ENCODE measurements at regions not wholly inside any gene's neighbourhood (a gene's known extent, or its start where the extent isn't known, plus 50 kb on each side); places are given as distances from the start of the nearest gene placed in this dataset.

DNA sequence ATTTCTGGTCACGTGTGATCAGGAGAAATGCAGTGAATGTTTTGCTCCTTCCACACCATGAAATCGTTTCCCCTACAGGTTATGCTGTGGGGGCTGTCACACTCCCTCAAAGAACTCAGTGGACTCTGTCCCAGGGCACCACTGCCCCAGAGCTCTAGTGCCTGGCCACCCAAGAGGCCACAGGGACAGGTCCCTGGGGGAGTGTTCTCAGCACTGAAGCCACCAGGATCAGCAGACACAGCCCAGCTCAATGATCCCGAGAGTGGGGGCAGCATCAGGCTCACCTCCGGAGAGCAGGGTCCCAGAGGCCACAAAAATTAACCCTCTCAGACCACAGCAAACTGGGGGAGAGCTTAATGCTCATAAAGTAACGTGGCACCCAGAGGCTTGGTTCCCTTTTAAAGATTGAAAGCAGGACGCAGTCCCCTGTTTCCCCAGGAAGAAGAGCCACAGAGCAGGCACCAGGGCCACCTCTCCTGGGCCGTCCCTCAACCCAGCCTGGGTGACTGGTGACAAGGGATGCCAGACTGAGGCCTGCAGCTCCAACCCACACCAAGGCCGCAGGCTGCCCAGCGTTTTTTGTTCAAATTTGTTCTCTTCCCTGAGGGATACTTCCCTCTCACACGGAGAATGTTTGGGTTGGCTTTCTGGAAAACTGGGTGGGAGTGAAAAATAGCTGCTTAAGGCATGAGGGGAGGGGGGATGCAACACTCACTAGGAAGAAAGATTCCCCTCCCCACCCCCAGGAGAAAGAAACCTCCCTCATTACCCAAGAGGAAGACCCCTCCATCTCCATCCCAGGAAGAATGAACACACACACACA is 123.3 kb upstream of the IGF1R start:
- H3K4me3 ChIP-seq (ENCODE audit: low read length in 2 of 2), result no peak overlapping the region
- H3K4me1 ChIP-seq (ENCODE audit: control insufficient read depth in 1 of 2, insufficient read depth in 2 of 2, low read length in 2 of 2), result no peaks in the 10 kb centered on the region
- H3K9me3 ChIP-seq (ENCODE audit: control insufficient read depth, low read length), result no peaks in the 10 kb centered on the region
- DNase-seq (peak in 1 of 2 donors; percentile 69), ATAC-seq (ENCODE audit: low FRiP score) (peak; percentile 40)
- peak overlapping the region; percentile 10 to 85 for H3K27ac ChIP-seq (ENCODE audit: low read depth in 1 of 2, low read length in 2 of 2)
- intact Hi-C loops (cut with DNase I), result loop anchor here in 1 of 2 donors (5.0 kb wide), 1 partner anchor 122 kb away; the partner anchor contains the start of gene IGF1R
- no peaks in the 10 kb centered on the region for H3K36me3 ChIP-seq (ENCODE audit: control insufficient read depth in 1 of 2, insufficient read depth in 2 of 2, low read length in 1 of 2)
- H3K27me3 ChIP-seq (ENCODE audit: control insufficient read depth in 1 of 2, insufficient read depth in 2 of 2, low read length in 1 of 2), result no peaks in the 10 kb centered on the region
- 21% methylated on average over 10 of the region's 10 CpGs for WGBS, 2 donors

DNA sequence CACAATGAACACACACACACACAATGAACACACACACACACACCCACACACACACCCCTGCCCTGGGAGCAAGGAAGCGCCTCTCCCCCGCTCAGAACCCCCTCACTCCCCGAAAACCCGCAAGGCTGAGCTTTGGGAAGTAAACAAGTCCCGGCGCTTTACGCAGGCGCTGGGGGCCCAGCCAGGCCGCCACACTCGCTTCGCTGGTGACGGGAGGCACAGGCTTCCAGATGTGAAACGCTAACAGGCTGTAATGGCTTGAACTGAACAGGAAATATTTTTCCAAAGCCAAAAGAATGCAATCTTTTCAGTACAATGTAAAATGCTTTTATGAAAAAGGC is 122.7 kb upstream of the IGF1R start:
- no peak overlapping the region for H3K4me3 ChIP-seq (ENCODE audit: low read length in 2 of 2)
- no peaks in the 10 kb centered on the region for H3K27me3 ChIP-seq (ENCODE audit: control insufficient read depth in 1 of 2, insufficient read depth in 2 of 2, low read length in 1 of 2)
- WGBS, 2 donors, result 6 to 14% methylated on average over 13 of the region's 13 CpGs
- H3K4me1 ChIP-seq (ENCODE audit: control insufficient read depth in 1 of 2, insufficient read depth in 2 of 2, low read length in 2 of 2), result no peaks in the 10 kb centered on the region
- DNase-seq (peak in 1 of 2 donors; percentile 77), ATAC-seq (ENCODE audit: low FRiP score) (peak; percentile 56)
- peak overlapping the region in 1 of 2 donors; percentile 85 for H3K27ac ChIP-seq (ENCODE audit: low read depth in 1 of 2, low read length in 2 of 2)
- no peaks in the 10 kb centered on the region for H3K36me3 ChIP-seq (ENCODE audit: control insufficient read depth in 1 of 2, insufficient read depth in 2 of 2, low read length in 1 of 2)
- no peaks in the 10 kb centered on the region for H3K9me3 ChIP-seq (ENCODE audit: control insufficient read depth, low read length)
- intact Hi-C loops (cut with DNase I), result no loop called here

DNA sequence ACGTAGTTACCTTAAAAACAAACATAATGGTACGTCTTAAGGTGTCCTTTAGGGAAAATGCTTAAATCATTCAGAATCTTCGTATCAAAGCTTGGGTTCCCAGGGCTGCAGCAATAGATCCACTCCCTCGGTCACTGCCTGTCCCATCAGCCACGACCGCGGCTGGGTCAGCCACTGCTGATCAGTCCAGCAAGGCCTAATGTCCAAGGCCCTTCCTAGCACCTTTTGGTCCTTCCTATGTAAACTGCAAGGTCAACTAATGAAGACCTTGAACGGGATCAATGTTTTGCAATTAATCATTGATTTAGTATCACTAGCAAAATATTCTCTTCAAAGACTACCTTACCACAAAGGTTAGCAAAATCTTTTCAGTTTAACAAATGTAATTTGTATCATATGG is 122.2 kb upstream of the IGF1R start:
- DNase-seq (peak in 1 of 2 donors; percentile 62), ATAC-seq (ENCODE audit: low FRiP score) (no peak)
- H3K4me1 ChIP-seq (ENCODE audit: control insufficient read depth in 1 of 2, insufficient read depth in 2 of 2, low read length in 2 of 2), result no peaks in the 10 kb centered on the region
- peak overlapping the region; percentile 46 to 72 for H3K27ac ChIP-seq (ENCODE audit: low read depth in 1 of 2, low read length in 2 of 2)
- no peaks in the 10 kb centered on the region for H3K27me3 ChIP-seq (ENCODE audit: control insufficient read depth in 1 of 2, insufficient read depth in 2 of 2, low read length in 1 of 2)
- 80 to 82% methylated on average over 8 of the region's 8 CpGs for WGBS, 2 donors
- no peaks in the 10 kb centered on the region for H3K36me3 ChIP-seq (ENCODE audit: control insufficient read depth in 1 of 2, insufficient read depth in 2 of 2, low read length in 1 of 2)
- intact Hi-C loops (cut with DNase I), result no loop called here
- H3K9me3 ChIP-seq (ENCODE audit: control insufficient read depth, low read length), result no peaks in the 10 kb centered on the region
- no peak overlapping the region for H3K4me3 ChIP-seq (ENCODE audit: low read length in 2 of 2)

DNA sequence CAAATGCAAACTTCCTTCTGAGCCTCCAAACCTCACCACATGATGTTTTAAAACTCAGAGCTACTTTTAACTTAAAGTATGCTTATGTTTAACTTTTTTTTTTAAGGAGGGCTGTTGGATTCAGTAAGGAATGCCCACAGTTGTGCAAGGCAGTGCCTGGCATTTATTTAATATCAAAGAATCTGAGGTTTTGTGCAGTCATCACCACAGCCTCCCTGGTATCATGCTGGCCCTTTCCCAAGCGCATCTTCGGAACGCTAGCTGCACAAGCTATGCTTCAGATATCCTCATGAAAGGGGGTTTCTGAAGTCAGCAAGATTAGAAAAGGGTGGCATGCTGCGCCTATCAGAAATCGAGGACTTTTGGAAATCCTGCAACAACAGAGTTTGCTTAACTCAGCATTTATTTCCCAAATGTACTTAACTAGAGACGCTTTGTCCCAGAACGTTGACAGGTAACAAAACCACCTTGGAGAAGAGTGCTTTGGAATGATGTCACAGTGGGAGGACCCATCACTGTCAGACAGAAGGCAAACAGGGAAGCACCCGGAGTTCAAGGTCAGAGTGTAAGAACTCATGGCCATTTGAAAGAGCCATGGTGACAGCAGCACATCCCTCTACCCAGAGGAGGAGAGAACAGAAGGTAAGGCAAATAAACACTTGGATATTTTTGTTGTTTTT is 120.2 kb upstream of the IGF1R start:
- DNase-seq (peak in 1 of 2 donors; percentile 16), ATAC-seq (ENCODE audit: low FRiP score) (no peak)
- Histone ChIP-seq H3K27ac (ENCODE audit: low read depth in 1 of 2, low read length in 2 of 2) (no peak overlapping the region), H3K36me3 (ENCODE audit: control insufficient read depth in 1 of 2, insufficient read depth in 2 of 2, low read length in 1 of 2) (no peaks in the 10 kb centered on the region), H3K27me3 (ENCODE audit: control insufficient read depth in 1 of 2, insufficient read depth in 2 of 2, low read length in 1 of 2) (no peaks in the 10 kb centered on the region), H3K4me1 (ENCODE audit: control insufficient read depth in 1 of 2, insufficient read depth in 2 of 2, low read length in 2 of 2) (no peaks in the 10 kb centered on the region), H3K9me3 (ENCODE audit: control insufficient read depth, low read length) (no peaks in the 10 kb centered on the region), H3K4me3 (ENCODE audit: low read length in 2 of 2) (no peak overlapping the region)
- intact Hi-C loops (cut with DNase I), result no loop called here
- WGBS, 2 donors, result 86 to 89% methylated on average over 8 of the region's 8 CpGs

- Histone ChIP-seq H3K36me3 (ENCODE audit: control insufficient read depth in 1 of 2, insufficient read depth in 2 of 2, low read length in 1 of 2) (no peaks in the 10 kb centered on the region), H3K27me3 (ENCODE audit: control insufficient read depth in 1 of 2, insufficient read depth in 2 of 2, low read length in 1 of 2) (no peaks in the 10 kb centered on the region), H3K27ac (ENCODE audit: low read depth in 1 of 2, low read length in 2 of 2) (no peak overlapping the region), H3K4me1 (ENCODE audit: control insufficient read depth in 1 of 2, insufficient read depth in 2 of 2, low read length in 2 of 2) (no peaks in the 10 kb centered on the region), H3K4me3 (ENCODE audit: low read length in 2 of 2) (no peak overlapping the region), H3K9me3 (ENCODE audit: control insufficient read depth, low read length) (no peaks in the 10 kb centered on the region)
- intact Hi-C loops (cut with DNase I), result no loop called here
- 75 to 77% methylated on average over 19 of the region's 19 CpGs for WGBS, 2 donors
- ATAC-seq (ENCODE audit: low FRiP score) (no peak), DNase-seq (peak in 1 of 2 donors; percentile 36)
These were observed 118.9 kb upstream of the IGF1R start for GRCh38 chr15:98529205-98530145.

GRCh38 chr15:98530570-98530969 is 117.8 kb upstream of the IGF1R start:
- no peaks in the 10 kb centered on the region for H3K9me3 ChIP-seq (ENCODE audit: control insufficient read depth, low read length)
- no peak overlapping the region for H3K4me3 ChIP-seq (ENCODE audit: low read length in 2 of 2)
- H3K36me3 ChIP-seq (ENCODE audit: control insufficient read depth in 1 of 2, insufficient read depth in 2 of 2, low read length in 1 of 2), result no peaks in the 10 kb centered on the region
- no peaks in the 10 kb centered on the region for H3K4me1 ChIP-seq (ENCODE audit: control insufficient read depth in 1 of 2, insufficient read depth in 2 of 2, low read length in 2 of 2)
- DNase-seq (peak in 1 of 2 donors; percentile 26), ATAC-seq (ENCODE audit: low FRiP score) (no peak)
- no peak overlapping the region for H3K27ac ChIP-seq (ENCODE audit: low read depth in 1 of 2, low read length in 2 of 2)
- intact Hi-C loops (cut with DNase I), result no loop called here
- H3K27me3 ChIP-seq (ENCODE audit: control insufficient read depth in 1 of 2, insufficient read depth in 2 of 2, low read length in 1 of 2), result no peaks in the 10 kb centered on the region
- 83 to 86% methylated on average over 2 of the region's 2 CpGs for WGBS, 2 donors

DNA sequence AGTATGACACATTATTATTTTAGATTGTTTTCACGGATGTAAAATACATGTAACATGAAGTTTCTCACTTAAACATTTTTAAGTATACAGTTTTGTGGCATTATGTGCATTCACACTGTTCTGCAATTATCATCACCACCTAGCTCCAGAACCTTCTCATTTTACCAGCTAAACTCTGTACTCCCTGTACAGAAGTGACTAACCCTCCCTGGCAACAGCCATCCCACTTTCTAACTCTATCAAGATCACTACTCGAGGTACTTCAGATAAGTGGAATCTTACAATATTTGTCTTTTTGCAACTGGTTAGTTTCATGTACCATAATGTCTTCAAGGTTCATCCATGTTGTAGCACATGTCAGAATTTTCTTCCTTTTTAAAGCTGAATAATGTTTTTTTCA is 116.3 kb upstream of the IGF1R start:
- intact Hi-C loops (cut with DNase I), result no loop called here
- no peak for ATAC-seq (ENCODE audit: low FRiP score)
- 75 to 80% methylated on average over 2 of the region's 2 CpGs for WGBS, 2 donors
- no peak overlapping the region for H3K4me3 ChIP-seq (ENCODE audit: low read length in 2 of 2)
- DNase-seq, result no peak
- no peak overlapping the region for H3K27ac ChIP-seq (ENCODE audit: low read depth in 1 of 2, low read length in 2 of 2)
- no peaks in the 10 kb centered on the region for H3K27me3 ChIP-seq (ENCODE audit: control insufficient read depth in 1 of 2, insufficient read depth in 2 of 2, low read length in 1 of 2)
- no peaks in the 10 kb centered on the region for H3K9me3 ChIP-seq (ENCODE audit: control insufficient read depth, low read length)
- no peaks in the 10 kb centered on the region for H3K36me3 ChIP-seq (ENCODE audit: control insufficient read depth in 1 of 2, insufficient read depth in 2 of 2, low read length in 1 of 2)
- no peaks in the 10 kb centered on the region for H3K4me1 ChIP-seq (ENCODE audit: control insufficient read depth in 1 of 2, insufficient read depth in 2 of 2, low read length in 2 of 2)

- Histone ChIP-seq H3K4me3 (ENCODE audit: low read length in 2 of 2) (no peak overlapping the region), H3K4me1 (ENCODE audit: control insufficient read depth in 1 of 2, insufficient read depth in 2 of 2, low read length in 2 of 2) (no peaks in the 10 kb centered on the region), H3K36me3 (ENCODE audit: control insufficient read depth in 1 of 2, insufficient read depth in 2 of 2, low read length in 1 of 2) (no peaks in the 10 kb centered on the region), H3K27ac (ENCODE audit: low read depth in 1 of 2, low read length in 2 of 2) (no peak overlapping the region), H3K27me3 (ENCODE audit: control insufficient read depth in 1 of 2, insufficient read depth in 2 of 2, low read length in 1 of 2) (no peaks in the 10 kb centered on the region), H3K9me3 (ENCODE audit: control insufficient read depth, low read length) (peaks cover 1% of the 10 kb centered on the region)
- no peak for DNase-seq
- no peak for ATAC-seq (ENCODE audit: low FRiP score)
- intact Hi-C loops (cut with DNase I), result no loop called here
- 75 to 92% methylated on average over 2 of the region's 2 CpGs for WGBS, 2 donors
These were observed 111.4 kb upstream of the IGF1R start for GRCh38 chr15:98536976-98537375.

Measured in aorta (tissue), 5 donors.